HK-2 (cell line): ENCODE measurements at regions not wholly inside any gene's neighbourhood (a gene's known extent, or its start where the extent isn't known, plus 50 kb on each side); places are given as distances from the start of the nearest gene placed in this dataset.
"Not testable (repeated sequence)": the region's sequence is repeated elsewhere in the genome, so short reads cannot be mapped to it uniquely, and the experiment has no call there.

Experiments used
- DNase-seq: peaks from one replicate; pipeline ENCODE4 v3.0.0-alpha.2; 2018; ENCODE audit not compliant: unreplicated experiment

DNA sequence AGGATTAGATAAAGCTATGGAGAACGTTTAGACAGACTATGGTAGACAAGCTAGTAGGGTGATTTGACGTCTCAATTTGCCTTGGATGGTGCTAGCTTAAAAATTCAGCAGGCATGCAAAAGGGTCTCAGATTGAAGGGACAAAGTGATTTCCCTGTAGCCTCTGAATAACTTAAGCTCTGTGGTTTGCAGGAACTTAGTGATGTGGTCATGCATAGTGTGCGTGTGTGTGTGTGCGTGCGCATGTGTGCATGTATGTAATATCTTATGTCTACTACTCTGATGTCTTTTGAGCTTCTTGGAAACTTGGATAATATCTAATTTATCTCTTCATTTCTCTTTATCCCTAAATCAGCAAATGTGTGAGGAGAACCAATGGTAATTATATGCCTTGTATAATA lies 183.6 kb upstream of the TNC start:
- no peak for DNase-seq

- DNase-seq, result no peak
Measured at GRCh38 chr9:115305543-115305942, 187.6 kb upstream of the TNC start.

DNA sequence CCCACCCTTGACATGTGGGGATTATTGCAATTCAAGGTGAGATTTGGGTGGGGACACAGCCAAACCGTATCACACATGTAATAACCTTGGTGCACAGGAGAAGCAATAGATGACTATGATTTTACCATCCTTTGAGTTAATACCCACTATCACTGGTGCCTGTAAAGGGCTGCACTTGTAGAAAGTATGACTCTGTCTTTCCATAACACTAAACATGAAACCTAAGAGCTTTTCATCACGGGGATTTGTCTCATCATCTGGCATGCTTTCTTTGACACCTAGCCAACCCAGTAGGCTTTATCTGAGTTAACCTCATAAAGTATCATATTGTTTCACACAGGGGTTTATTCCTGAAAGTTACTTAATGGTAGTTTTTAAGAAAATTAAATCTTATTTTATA lies 188.9 kb upstream of the TNC start:
- DNase-seq, result no peak

GRCh38 chr9:115313545-115313944 lies 195.6 kb upstream of the TNC start:
- DNase-seq, result no peak

DNA sequence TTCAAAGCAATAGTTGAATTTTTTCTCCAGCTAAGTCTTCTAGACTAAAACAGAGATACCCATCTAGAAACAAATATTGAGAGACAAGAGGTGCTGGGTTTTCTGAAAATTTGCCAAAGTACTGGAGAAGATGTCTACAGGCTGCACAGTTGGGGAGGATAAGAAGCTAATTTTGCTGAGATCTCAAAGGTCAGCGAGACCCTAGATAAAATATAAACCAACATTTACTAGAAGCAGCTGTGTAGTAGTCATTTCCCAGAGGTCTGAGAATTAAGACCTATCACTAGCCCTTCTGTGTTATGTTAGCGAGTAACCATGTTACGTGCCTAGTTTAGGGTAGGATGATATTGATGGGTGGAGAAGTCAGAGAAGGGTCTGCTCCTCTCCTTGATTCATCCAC lies 208.5 kb upstream of the TNC start:
- DNase-seq, result no peak

- no peak for DNase-seq
Measured at GRCh38 chr9:115327436-115328122, 209.6 kb upstream of the TNC start.

GRCh38 chr9:115328228-115328627 lies 210.3 kb upstream of the TNC start:
- no peak for DNase-seq

GRCh38 chr9:115328677-115329076 lies 210.7 kb upstream of the TNC start:
- DNase-seq, result no peak

- DNase-seq, result no peak
Measured at GRCh38 chr9:115333277-115334070, 215.5 kb upstream of the TNC start.

DNA sequence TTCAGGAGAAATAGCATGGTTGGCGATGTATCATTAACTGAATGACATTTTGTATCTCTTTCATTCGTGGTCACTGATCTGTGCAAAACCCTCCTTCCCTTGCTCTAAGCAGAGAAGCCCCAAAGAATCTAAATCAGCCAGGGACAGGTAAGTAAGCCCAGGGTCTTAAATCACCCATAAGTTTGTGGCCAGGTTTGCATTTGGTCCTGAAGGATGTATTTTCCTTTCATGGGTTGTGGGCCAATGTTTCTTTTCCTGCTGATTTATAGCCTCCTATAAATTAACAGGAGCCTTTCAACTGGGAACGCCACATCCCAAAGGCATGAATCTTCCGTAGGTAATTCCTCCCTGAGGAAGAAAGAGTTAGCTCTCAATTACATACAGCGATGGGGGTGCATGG lies 217.5 kb upstream of the TNC start:
- DNase-seq, result no peak

GRCh38 chr9:115340314-115340713 lies 222.4 kb upstream of the TNC start:
- DNase-seq, result no peak

GRCh38 chr9:115341426-115341825 lies 223.5 kb upstream of the TNC start:
- DNase-seq, result no peak

DNA sequence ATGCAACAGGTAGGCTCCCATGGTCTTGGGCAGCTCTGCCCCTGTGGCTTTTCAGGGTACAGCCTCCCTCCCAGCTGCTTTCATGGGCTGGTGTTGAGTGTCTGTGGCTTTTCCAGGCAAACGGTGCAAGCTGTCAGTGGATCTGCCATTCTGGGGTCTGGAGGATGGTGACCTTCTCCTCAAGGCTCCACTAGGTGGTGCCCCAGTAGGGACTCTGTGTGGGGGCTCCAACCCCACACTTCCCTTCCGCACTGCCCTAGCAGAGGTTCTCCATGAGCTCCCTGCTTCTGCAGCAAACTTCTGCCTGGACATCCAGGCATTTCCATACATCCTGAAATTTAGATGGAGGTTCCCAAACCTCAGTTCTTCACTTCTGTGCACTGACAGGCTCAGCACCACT lies 229.8 kb upstream of the TNC start:
- not testable (repeated sequence) for DNase-seq

- not testable (repeated sequence) for DNase-seq
Measured at GRCh38 chr9:115348936-115349335, 231.0 kb upstream of the TNC start.

DNA sequence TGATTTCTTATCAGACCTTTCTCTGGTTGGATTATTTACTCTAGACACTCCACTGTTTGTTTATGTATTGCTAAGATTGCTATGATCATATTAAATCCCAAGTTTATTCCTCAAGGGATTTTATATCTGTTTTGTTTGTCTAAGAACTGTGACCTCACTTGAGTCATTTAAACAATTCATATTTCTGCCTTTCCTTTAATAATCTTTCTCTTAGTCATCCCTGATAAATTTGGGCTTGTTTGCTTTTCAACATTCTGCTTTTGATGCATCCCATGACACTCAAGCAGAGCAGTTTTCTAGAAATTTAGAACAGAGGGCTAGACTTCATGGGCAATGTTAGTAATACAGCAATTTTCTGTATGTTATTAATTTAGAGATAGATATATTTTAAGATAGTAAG lies 231.6 kb upstream of the TNC start:
- DNase-seq, result no peak

DNA sequence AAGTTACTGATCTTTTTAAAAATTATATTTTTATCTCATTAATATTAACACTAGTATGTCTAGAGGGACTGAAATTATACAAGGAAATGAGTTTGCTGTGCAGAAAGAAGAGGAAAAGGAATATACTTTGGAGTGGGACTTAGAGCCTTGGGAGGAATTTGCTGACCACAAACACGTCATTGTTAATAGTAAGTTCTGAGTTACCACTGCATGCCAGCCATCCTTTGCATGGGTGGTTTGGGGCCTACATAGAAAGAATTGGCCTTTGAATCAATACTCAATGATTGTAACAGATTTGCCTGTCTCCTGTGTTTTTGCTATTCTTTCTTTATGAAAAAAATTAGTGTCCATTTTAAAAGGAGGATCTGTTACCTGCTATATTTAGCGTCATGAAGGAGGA lies 232.6 kb upstream of the TNC start:
- DNase-seq, result no peak

DNA sequence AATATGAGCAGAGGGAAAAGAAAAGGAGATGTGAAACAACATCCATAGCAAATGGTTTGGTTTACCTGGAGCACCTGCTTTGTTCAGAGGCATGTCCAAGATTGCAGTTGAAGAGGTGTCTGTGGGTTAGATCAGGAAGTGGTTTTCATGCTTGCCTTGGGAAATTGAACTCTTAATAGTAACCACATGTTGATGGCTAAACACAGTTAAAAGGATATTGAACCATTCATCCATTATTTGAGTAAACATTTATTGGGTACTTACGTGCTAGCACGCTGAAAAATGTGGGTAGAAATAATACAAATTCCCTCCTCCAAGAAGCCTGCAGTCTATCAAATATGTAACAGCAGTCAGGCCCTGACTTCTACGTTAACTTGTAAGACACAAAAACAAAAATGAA lies 235.7 kb upstream of the TNC start:
- DNase-seq, result no peak

- DNase-seq, result no peak
Measured at GRCh38 chr9:115357821-115358220, 239.9 kb upstream of the TNC start.

GRCh38 chr9:115359017-115359780 lies 241.2 kb upstream of the TNC start:
- no peak for DNase-seq

- no peak for DNase-seq
Measured at GRCh38 chr9:115360122-115360521, 242.2 kb upstream of the TNC start.

DNA sequence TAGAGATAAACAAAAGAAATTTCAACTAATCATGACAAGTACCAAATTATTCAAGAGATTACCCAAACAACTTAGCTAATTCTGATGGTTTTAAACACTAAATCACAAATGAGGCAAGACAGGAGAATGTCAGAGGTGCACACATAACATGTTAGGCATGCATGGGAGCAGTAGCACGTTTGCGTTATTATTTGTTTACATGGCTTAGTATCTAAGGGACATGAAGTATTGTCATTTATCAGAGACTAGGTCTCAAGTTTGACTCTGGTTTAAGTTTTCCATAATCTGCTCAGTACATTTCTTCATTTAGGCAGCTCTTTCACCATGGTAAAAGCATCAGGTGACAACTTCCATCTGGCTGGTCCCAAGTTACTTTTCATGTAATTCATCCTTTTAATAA lies 244.1 kb upstream of the TNC start:
- DNase-seq, result no peak

- DNase-seq, result no peak
Measured at GRCh38 chr9:115362640-115363039, 244.7 kb upstream of the TNC start.

- DNase-seq, result no peak
Measured at GRCh38 chr9:115364991-115365390, 247.0 kb upstream of the TNC start.
